GM21381 (cell line): ENCODE measurements at regions not wholly inside any gene's neighbourhood (a gene's known extent, or its start where the extent isn't known, plus 50 kb on each side); places are given as distances from the start of the nearest gene placed in this dataset.
"Not testable (repeated sequence)": the region's sequence is repeated elsewhere in the genome, so short reads cannot be mapped to it uniquely, and the experiment has no call there.

ENCODE experiments used
- ATAC-seq: cut with Tn5 transposase; IDR thresholded peaks from one replicate; pipeline ENCODE4 v1.9.1; 2021; ENCODE audit warnings: mild to moderate bottlenecking, moderate library complexity; ENCODE audit not compliant: unreplicated experiment

DNA sequence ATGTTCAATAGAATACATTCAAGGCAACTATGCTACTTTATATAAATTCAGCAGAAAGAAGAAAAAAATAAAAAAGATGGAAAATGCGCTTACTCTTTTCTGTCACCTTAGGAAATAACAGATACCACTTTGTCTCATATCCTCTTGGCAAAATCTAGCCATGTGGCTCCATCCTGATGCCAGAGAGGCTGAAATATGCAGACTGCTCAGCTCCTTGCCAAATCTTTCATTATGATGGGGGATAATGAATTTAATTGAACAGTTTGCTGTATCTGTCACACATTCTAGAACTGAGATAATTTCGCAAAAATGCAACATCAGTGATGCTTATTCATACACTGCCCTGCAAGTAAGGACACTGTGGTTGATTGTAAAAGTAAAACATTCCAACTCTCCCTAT lies 1081.5 kb downstream of the PLOD2 start:
- no peak for ATAC-seq

DNA sequence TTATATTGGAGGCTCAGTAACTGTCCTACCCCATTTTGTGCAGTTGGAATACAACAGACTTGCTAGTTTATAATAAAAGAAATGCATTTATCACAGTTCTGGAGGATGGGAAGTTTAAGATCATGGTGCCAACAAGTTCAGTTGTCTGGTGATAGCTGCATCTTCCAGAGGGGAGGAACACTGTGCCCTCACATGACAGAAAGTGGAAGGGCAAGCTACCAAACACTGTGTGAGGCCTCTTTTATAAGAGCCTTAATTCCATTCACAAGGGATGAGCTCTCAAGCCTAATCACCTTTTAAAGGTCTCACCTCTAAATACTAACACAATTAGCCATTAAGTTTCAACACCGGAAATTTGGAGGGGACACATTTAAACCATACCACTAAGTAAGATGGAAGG lies 1073.9 kb downstream of the PLOD2 start:
- no peak for ATAC-seq

DNA sequence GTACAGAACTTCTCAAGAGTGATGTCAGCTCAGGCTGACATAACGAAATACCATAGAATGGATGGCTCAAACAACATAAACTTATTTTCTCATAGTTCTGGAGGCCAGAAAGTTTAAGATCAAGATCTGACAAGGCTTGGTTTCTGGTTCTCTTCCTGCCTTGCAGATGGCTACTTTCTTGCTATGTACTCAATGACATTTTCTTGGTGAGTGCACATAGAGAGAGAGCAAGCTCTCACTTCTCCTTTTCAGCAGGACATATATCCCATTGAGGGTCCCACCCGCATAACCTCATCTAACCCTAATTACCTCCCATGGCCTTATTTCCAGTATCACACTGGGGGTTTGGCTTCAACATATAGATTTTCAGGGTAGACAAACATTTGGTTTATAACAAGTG lies 1072.1 kb downstream of the PLOD2 start:
- ATAC-seq = peak; percentile 78

DNA sequence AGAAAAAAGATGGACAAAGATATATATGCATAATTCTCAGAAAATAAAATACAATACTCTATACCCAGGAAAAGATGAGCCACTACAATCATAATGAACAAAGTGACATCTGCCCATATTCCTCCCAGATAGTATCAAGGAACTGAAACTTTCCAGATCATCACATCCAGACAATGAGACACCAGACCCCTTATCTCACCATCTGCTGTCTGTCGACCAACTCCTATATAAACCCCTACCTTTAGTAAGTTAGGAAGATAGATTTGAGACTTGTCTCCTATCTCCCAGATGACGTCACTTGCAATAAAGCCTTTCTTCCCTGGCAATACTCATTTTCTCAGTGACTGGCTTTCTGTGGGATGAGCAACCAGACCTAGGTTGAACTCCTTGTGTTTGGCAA lies 1071.6 kb downstream of the PLOD2 start:
- peak; percentile 15 for ATAC-seq

DNA sequence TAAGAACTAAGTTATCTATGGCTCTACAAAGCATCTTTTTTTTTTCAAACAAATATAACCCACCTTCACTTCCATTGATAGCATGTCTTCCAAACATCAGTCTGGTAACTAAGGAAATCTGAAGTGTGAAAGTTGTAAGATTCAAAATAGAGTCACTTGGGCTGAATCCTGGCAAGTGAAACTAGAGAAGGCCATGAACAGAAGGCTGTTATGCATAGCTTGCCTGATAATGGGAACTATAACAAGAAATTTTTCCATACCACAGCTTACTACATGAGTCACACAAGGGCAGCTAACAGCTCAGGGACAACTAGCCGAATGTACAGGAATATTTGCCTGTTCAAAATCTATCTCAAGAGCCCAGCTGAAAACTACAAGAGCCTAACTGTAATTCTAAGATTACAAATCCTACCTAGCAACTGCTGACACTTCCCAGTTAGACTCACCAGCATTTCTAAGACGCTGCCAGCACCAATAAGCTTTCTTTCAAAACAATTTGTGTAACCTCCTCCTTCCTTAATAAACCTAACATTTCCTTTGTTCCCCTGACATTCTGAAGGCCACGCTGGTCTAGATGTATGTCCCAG lies 1066.5 kb downstream of the PLOD2 start:
- peak; percentile 89 for ATAC-seq

DNA sequence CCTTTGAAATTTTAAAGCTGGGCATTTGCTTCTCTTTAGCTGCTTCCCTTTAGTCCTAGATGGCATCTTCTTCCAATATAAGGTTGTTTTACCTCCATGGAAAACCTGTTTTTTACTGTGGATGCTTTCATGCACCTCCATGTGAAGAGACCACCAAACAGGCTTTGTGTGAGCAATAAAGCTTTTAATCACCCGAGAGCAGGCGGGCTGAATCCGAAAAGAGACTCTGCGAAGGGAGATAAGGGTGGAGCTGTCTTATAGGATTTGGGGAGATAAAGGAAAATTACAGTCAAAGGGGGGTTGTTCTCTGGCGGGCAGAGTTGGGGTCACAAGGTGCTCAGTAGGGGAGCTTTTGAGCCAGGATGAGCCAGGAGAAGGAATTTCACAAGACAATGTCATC lies 1049.8 kb downstream of the PLOD2 start:
- not testable (repeated sequence) for ATAC-seq

DNA sequence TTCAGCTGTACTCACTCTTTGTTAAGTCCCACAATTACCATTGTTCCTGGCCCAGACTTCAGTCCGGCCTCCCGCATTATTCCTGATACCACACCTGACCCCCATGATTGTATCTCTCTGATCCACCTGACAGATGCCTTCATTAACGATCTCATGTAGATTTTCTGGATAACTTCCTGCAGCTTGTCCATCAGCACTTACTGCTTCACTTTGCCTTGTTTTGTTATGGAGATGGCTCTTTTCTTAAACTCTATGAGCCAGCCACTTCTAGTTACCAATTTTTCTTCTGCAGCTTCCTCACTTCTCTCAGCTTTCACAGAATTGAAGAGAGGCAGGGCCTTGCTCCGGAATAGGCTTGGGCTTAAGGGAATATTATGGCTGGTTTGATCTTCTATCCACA lies 1044.2 kb downstream of the PLOD2 start:
- ATAC-seq = no peak

DNA sequence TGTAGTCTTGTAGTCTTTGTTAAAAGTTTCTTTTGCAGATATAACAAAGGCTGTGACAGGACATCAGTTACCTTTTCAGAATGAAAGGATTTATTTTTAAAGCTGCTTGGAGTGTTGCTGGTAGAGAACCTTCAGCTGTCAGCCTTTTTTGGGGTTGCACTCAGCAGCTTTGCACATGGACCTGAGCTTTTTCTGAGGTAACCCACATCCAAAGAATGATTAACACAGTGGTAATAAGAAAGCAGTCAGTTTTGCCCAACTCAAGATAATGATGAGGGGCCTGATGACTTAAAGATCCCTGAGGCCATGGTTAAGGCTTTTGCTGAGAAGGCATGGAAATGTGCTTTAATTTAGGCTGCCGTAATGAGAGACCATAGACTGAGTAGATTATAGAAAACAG lies 1042.7 kb downstream of the PLOD2 start:
- ATAC-seq = peak; percentile 68

DNA sequence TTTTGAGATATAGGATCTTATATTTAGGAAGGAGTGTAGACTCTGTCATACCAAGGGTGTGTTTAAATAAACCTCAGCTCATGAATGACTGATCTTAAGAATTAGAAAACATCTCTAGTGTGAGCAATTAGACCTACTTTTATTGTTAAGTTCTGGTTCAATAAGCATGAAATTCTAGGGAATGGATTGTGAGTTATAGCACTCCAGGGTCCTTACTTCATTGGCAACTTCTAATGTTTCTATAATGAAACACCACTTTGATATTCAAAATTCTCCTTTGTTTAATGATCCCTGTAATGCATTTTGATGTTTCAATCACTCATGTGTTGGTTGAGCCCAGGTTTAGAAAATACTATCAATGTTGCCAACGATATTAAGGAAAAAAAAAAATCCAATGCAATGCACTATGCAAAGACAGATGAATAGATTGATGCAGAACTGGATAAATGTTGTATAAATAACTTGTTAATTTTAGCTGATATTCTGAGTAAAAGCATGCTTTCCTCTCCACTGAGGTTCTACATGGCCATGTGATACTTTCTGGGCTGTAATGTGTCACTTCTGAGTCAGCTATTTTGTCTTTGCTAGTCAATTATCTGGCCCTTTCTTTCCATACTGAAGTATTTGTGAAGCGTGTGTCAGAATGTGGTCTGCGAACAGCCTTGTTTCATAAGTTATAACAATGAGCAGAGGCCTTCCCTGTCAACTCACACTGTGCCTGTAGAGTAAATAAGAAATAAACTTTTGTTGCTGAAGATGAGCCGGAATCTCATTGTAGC lies 1035.9 kb downstream of the PLOD2 start:
- ATAC-seq = no peak

DNA sequence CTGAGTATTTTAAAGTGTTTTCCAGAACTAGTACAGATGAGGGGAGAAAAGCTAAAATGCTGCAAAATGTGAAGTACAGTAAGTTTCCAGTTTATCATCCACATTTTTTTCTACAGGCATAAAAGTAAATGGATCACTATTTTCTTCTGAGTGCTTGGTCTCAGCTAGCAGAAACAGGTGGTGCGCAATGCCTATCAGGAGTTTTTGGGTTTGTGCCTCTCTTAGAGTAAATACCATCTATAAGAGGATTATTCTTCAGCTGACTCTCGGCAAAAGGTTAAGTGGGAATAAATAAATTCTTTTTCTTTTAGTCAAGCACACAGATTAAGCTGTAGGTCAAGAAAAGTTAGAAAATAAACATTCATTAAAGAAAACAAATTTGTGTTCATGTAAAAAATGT lies 1027.7 kb downstream of the PLOD2 start:
- no peak for ATAC-seq

DNA sequence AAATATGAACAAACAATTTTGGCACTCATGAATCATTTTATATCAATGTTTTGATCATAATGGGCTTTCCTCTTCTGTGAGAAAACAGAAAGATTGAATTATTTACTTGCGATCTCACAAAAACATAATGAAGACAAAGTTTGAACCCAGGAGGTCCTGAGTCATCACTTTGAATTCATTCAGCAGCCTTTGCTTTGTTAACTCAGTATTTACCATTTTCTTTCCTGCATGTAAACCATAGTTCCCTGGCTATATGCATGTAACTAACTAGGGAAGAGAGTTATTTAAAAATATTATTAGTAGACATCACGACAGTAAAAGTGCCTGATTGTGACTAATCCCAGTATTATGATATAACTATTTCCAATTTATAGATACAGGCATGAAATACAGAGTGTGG lies 1026.2 kb downstream of the PLOD2 start:
- no peak for ATAC-seq

DNA sequence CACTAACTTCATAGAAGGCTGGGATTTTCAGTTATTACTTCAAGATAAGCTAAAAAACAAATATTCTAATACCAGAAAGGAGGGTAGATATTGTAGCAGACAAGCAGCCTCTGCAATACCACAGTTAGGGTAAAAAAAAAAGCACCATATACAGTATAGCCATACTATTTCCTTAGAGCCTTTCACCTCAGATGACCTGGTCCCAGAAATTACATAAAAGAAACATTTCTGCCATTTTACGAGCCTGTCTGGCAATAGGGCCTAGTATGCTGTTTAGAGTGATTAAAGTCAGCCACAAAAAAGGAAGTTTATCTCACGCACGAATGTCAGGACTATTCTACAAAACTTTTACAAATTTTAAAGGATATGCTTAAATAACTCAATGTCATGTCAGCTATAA lies 1016.6 kb downstream of the PLOD2 start:
- ATAC-seq = no peak

DNA sequence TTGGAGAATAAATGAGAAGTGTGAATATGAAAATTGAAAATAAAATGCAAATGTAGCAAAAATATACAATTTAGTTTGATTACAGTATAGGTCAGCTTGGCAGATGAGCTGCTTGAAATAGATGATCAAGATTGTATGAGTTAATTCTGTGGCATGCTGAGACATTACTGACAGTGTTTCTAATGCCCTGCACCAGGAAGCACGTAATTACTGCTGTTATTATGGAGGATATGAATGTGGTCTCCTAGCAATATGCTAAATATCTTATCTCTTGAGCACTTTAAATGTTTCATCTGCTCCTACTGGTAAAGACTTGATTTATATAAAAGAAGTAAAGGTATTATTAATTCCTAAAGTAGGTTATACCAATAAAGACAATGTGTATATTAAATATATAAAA lies 1015.5 kb downstream of the PLOD2 start:
- no peak for ATAC-seq

DNA sequence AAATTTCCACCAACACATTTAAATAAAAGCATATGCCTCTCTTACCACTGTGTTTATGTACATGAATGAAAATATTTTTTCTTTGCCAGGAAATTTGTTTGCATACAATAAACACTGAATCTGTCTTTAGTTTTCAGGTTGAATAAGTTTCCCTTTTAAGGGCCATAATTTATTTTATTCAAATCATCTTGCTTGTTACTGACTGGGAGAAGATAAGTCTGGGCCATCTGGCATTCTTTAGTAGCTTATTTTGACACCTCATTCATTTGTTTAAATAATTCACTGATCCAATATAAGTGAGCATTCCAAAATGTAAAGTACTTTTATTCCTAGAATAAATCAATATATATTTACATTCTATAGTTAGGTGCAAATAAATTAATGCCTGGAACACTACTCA lies 1001.3 kb downstream of the PLOD2 start:
- no peak for ATAC-seq

DNA sequence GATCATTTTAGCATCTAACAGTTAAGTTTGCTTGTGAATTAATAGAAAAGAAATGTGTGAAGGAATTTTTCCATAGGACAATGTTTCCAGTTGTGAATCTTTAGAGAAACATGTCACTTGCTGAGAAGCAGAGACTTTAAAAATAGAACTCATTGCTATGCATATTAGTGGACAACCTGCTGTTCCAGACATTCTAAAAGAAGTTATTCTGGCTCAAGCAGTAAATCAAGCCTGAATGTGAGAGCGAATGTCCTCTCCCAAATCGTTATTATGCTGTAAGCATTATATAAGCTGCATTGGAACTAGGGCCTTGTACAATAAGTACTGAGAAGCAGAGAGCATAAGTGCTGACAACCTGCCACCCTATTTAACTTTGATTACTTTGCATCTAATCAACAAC lies 990.9 kb downstream of the PLOD2 start:
- ATAC-seq = no peak

DNA sequence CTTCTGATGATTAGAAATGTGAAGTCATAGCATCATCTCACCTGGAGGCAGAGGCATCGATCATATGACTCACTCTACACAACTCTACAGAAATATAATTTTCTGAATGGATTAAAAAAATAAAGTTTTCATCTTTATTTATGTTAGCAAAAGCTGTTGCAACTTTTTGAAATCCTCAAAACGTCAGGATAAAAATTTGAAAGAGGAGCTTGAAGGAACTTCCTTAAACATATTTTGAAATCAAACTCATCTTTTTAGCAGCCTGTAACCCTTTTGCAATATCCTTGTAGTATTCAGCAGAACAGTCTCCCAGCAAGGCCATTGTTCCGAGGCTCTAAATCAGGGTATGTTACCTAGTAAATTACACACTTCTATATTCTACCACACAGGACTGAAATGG lies 985.4 kb downstream of the PLOD2 start:
- no peak for ATAC-seq

DNA sequence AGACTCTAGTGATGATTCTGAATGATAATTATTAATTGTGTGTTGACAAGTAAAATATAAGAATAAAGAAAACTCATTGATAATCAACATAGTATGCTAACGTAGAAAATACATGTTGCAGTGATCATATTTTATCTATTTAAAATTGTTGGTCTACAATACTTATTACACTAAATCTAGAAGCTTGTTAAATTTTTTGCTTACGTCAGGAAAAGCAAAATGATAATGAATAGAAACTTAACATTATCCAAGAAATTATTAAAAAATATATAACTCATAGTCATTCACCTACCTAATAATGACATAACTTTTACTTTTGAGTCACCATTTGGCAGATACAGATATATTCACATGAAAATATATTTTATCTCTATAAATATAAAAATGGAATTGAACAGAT lies 984.1 kb downstream of the PLOD2 start:
- no peak for ATAC-seq

DNA sequence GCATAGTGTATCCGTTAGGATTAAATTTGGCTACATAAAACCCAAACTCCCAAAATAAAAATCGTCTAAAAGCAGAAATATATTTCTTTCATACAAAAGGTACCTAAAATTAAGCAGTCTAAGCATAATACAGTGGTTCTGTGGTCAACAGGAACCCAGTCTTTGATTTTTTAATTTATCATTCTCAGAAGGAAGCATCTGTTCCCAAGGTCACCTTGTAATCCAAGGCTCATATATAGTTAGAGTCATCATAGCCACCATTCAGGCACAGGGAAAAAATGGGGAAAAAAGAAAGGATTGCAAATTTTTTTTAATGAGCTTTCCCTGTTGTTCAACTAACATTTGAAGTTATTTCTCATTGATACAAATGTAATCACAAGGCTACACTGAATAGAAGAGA lies 983.2 kb downstream of the PLOD2 start:
- no peak for ATAC-seq

DNA sequence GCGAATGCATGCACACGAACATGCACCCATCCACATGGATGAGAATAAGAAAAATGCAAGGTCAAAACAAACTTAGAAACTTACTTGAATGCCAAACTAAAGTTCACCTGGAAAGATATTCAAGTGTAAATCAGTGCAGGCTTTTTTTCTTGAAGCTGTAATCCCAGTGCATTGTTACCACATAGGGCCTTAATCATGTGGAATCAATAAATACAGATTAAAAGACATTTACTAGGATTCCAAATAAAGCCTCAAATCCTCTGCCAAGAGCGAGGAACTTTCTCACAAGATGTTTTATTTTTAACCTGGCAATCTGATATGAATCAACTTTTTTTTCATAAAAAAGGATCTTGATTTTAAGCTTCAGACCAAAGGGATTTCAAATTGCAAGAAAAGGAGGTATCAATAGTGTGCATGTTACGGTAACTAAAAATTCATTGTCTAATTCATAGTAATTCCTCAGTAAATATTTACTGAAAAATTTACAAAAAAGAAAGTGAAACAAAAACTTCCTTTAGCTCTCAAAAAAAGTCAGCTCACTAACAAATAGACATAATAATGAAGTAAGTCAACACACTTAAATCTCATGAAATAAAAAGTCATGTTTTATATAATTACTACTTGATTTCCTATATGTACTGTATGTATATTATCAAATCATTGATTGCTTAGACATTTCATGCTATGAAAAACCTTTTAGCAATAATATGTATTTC lies 978.6 kb downstream of the PLOD2 start:
- no peak for ATAC-seq

DNA sequence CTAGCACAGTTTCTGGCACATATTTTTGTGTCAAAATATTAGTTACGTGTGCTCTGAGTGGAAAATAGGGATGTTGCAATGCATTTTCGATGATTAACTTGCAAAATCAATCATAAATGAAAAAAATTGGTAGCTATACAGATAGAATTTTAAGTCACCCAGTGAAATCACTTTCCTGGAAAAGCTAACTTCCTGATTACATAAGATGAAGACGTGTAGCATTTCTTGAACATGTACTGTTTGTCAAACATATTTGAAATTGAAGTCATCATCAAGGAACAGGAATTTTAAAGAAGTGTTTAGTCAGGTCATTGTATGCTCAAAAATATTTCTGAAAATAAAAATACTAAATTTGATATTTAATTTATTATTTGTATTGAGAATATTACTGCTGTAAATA lies 977.7 kb downstream of the PLOD2 start:
- no peak for ATAC-seq

DNA sequence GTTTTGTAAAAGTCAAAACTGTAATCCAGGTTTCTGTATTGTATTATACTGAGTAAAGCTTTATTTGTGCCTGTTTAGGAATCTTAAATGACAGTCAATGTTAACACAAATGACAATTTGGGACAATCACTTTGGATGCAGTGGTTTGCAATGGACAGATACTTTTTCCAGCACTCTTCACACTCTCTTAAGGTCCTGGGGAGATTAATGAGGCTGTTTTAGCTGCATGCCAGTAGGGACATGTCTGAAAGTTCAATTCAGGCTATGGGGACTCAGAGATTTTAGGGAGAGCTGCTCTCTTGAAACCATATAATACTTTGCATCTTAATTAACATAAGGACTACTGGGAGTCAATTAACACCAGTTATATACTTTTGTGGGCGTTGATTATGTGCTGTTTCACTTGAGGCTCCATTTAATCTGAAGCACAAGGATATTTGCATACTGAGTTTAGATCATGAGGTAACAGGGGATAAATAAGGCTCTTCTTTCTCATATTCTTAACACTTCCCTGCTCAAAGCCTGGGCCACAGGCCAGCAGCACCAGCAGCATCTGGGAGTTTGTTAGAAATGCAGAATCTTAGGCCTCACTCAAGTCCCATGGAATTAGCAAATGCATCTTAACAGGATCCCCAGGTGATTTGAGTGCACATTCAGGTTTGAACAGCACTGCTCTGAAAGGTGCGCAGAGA lies 972.8 kb downstream of the PLOD2 start:
- ATAC-seq = no peak

DNA sequence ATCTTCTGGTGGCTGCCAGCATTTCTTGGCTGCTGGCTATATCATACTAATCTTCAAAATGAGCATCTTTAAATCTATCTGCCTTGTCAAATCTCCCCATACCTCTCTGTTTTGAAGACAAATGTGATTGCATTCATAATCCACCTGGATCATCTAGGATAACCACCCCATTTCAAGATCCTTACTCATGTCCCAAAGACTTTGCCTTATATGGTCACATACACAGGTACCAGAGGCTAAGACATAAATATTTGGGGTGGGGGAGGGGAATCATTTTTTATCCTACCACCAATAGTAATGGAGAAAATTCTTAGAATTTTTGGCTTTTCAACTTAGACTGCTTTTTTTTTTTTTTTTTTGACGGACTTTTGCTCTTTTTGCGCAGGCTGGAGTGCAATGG lies 970.8 kb downstream of the PLOD2 start:
- ATAC-seq = no peak
